ENCODE measurements at regions not wholly inside any gene's neighbourhood (a gene's known extent, or its start where the extent isn't known, plus 50 kb on each side); places are given as distances from the start of the nearest gene placed in this dataset.

GRCh38 chr3:163852233-163852632 is 1226.1 kb downstream of the SI start:
- no peak for ATAC-seq
- 37% methylated on average over 2 of the region's 2 CpGs for WGBS (ENCODE audit: missing lambda C conversion rate)
- TF ChIP-seq SREBF2 (IDR thresholded peaks at IDR 0.05): no peak
- TF ChIP-seq ZNF302 (CRISPR knock-in tag; IDR thresholded peaks at IDR 0.05): no peak
- TF ChIP-seq HOXB5 (CRISPR knock-in tag; IDR thresholded peaks at IDR 0.05): no peak
- no peak for TF ChIP-seq MYC (IDR thresholded peaks at IDR 0.05; ENCODE audit: borderline replicate concordance, low read length)
- TF ChIP-seq RCOR1 (IDR thresholded peaks at IDR 0.05; ENCODE audit: low read depth, low read length): no peak
- no peak for TF ChIP-seq JUN (IDR thresholded peaks at IDR 0.05)
- TF ChIP-seq FOXS1 (CRISPR knock-in tag; IDR thresholded peaks at IDR 0.05): no peak
- TF ChIP-seq MAFK (IDR thresholded peaks at IDR 0.05; ENCODE audit: partially characterized antibody): no peak
- TF ChIP-seq REST (IDR thresholded peaks at IDR 0.05): no peak
- TF ChIP-seq EP300 (IDR thresholded peaks at IDR 0.05): no peak
- no peak for TF ChIP-seq GATA3 (IDR thresholded peaks at IDR 0.05; ENCODE audit: borderline replicate concordance)
- CTCF ChIA-PET: no interaction called here
- no peak for DNase-seq (ENCODE audit: low read depth in 1 of 2, low spot score in 1 of 2)
- no peak for FAIRE-seq
- H3K9me3 ChIP-seq: 0 out of 3 replicates have a peak, but pooled peaks cover 2% of the 10 kb centered on the region
- H3K4me3 ChIP-seq: no peak overlapping the region
- no peaks in the 10 kb centered on the region for H3K4me1 ChIP-seq
- POLR2A ChIA-PET: no interaction called here
- no peak overlapping the region for H3K4me2 ChIP-seq
- no peak overlapping the region for H3K27ac ChIP-seq

GRCh38 chr3:163838769-163839168 is 1239.5 kb downstream of the SI start:
- CTCF ChIA-PET: no interaction called here
- Histone ChIP-seq H3K4me3 (no peak overlapping the region), H3K4me2 (no peak overlapping the region), H3K27ac (no peak overlapping the region), H3K4me1 (no peaks in the 10 kb centered on the region), H3K9me3 (no peaks in the 10 kb centered on the region)
- WGBS (ENCODE audit: missing lambda C conversion rate): 28% methylated on average over 4 of the region's 4 CpGs
- no peak for DNase-seq (ENCODE audit: low read depth in 1 of 2, low spot score in 1 of 2)
- POLR2A ChIA-PET: no interaction called here
- TF ChIP-seq ESRRA (IDR thresholded peaks at IDR 0.05; ENCODE audit: borderline replicate concordance, low read length) (no peak), EP300 (IDR thresholded peaks at IDR 0.05) (no peak), KDM5A (IDR thresholded peaks at IDR 0.05) (no peak), RARB (CRISPR knock-in tag; IDR thresholded peaks at IDR 0.05) (no peak), ELK1 (IDR thresholded peaks at IDR 0.05; ENCODE audit: low read depth, low read length) (no peak), FOXS1 (CRISPR knock-in tag; IDR thresholded peaks at IDR 0.05) (no peak), MAFK (IDR thresholded peaks at IDR 0.05; ENCODE audit: partially characterized antibody) (no peak), HES2 (IDR thresholded peaks at IDR 0.05) (no peak), HEYL (CRISPR knock-in tag; IDR thresholded peaks at IDR 0.05) (no peak), EHF (CRISPR knock-in tag; IDR thresholded peaks at IDR 0.05) (no peak), HMGXB4 (CRISPR knock-in tag; IDR thresholded peaks at IDR 0.05; ENCODE audit: borderline replicate concordance) (no peak), HOXB13 (CRISPR knock-in tag; IDR thresholded peaks at IDR 0.05; ENCODE audit: low read depth) (no peak), NR3C1 (IDR thresholded peaks at IDR 0.05) (no peak), CTCF (IDR thresholded peaks at IDR 0.05) (no peak), TFCP2L1 (CRISPR knock-in tag; IDR thresholded peaks at IDR 0.05) (no peak), KDM1A (IDR thresholded peaks at IDR 0.05; ENCODE audit: low read depth) (no peak), ZSCAN20 (CRISPR knock-in tag; IDR thresholded peaks at IDR 0.05) (no peak), USF2 (IDR thresholded peaks at IDR 0.05) (no peak)
- no peak for FAIRE-seq
- ATAC-seq: no peak

All from A549 (cell line).